Activated T-helper 2 cell treated with anti-CD3 and anti-CD28 coated beads, Interferon-gamma antibody, Interleukin-2, Interleukin-4, amounts not matched to agents 10 μg/mL and 5 μg/mL and 100 μg/mL, durations not matched to agents 14 hours and 24 hours and 36 hours (primary cell): ENCODE measurements at regions not wholly inside any gene's neighbourhood (a gene's known extent, or its start where the extent isn't known, plus 50 kb on each side); places are given as distances from the start of the nearest gene placed in this dataset.

Source experiments
- DNase-seq: peaks from one replicate; pipeline ENCODE4 v3.0.0; 2021; ENCODE audit warnings: low spot score
- H3K27ac Mint-ChIP-seq: one replicate; pipeline ENCODE4 v1.8.0; 2021; ENCODE audit warnings: mixed read lengths
- H3K27me3 Mint-ChIP-seq: one replicate; pipeline ENCODE4 v1.8.0; 2021; ENCODE audit warnings: low read depth, mixed read lengths
- H3K36me3 Mint-ChIP-seq: one replicate; pipeline ENCODE4 v1.8.0; 2021; ENCODE audit warnings: low read depth, mixed read lengths
- H3K4me1 Mint-ChIP-seq: one replicate; pipeline ENCODE4 v1.8.0; 2021; ENCODE audit warnings: low read depth, mixed read lengths
- H3K4me3 Mint-ChIP-seq: one replicate; pipeline ENCODE4 v1.8.0; 2021; ENCODE audit warnings: low read depth, mild to moderate bottlenecking, moderate library complexity, mixed read lengths
- H3K9me3 Mint-ChIP-seq: one replicate; pipeline ENCODE4 v1.8.0; 2021; ENCODE audit warnings: mixed read lengths
- intact Hi-C: fragments of 100-400 bp; cut with micrococcal nuclease; formaldehyde crosslinking; loops from one replicate; pipeline ENCODE4 v1.15.1; 2023

GRCh38 chr6:33860706-33861474 is 57.1 kb upstream of the MLN start:
- Mint-ChIP-seq H3K4me3 (no peak overlapping the region), H3K4me1 (peaks cover 44% of the 10 kb centered on the region)

GRCh38 chr6:33860006-33860405 is 56.2 kb upstream of the MLN start:
- Mint-ChIP-seq H3K9me3 (peaks cover 5% of the 10 kb centered on the region), H3K27ac (no peak overlapping the region), H3K36me3 (no peaks in the 10 kb centered on the region), H3K27me3 (peaks cover 27% of the 10 kb centered on the region), H3K4me1 (peaks cover 44% of the 10 kb centered on the region), H3K4me3 (no peak overlapping the region)
- DNase-seq, result no peak
- intact Hi-C loops, result no loop called here

More at GRCh38 chr6:33860706-33861474, 57.1 kb upstream of the MLN start:
- no peaks in the 10 kb centered on the region for H3K36me3 Mint-ChIP-seq
- H3K27me3 Mint-ChIP-seq, result peaks cover 27% of the 10 kb centered on the region
- H3K9me3 Mint-ChIP-seq, result peaks cover 10% of the 10 kb centered on the region
- DNase-seq, result peak; percentile 36
- intact Hi-C loops, result no loop called here
- H3K27ac Mint-ChIP-seq, result no peak overlapping the region

DNA sequence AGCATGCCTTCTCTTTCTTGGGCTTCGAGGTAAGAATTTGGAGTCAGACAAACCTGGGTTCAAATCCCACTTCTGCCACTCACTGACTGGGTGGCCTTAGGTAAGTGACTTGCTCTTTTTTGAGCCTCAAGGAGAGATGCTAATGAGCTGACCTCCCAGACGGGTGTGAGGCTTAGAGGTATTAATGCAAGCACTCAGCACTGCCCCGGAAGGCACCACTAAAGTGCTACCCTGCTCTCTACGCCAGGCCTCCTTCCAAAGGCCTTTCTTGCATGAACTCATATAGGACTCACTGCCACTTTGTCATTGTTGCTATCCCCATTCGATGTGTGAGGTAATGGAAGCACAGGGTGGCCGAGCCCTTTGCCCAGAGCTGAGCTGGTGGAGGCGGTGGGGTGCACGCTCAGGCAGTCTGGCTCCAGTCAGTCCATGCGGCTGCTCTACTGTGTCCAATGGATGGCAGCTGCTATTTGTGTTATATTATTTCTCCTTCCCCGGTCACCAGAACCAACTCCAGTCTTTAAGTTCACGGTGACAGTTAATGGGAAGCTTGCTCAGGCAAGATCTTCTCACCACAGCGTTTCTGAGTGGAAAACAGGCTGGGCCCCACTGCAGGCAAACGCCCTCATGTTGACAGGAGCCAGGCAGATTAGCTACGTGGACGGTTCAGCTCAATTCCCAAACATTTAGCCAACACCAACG is 55.2 kb upstream of the MLN start:
- Mint-ChIP-seq H3K4me3 (no peak overlapping the region), H3K9me3 (peaks cover 2% of the 10 kb centered on the region), H3K36me3 (no peaks in the 10 kb centered on the region), H3K27ac (no peak overlapping the region), H3K27me3 (peaks cover 33% of the 10 kb centered on the region), H3K4me1 (peaks cover 42% of the 10 kb centered on the region)
- DNase-seq, result no peak
- intact Hi-C loops, result no loop called here

GRCh38 chr6:33857932-33858475 is 54.2 kb upstream of the MLN start:
- peaks cover 35% of the 10 kb centered on the region for H3K27me3 Mint-ChIP-seq
- no peak overlapping the region for H3K27ac Mint-ChIP-seq
- H3K36me3 Mint-ChIP-seq, result no peaks in the 10 kb centered on the region
- no peaks in the 10 kb centered on the region for H3K9me3 Mint-ChIP-seq
- intact Hi-C loops, result no loop called here
- H3K4me3 Mint-ChIP-seq, result no peak overlapping the region
- no peak for DNase-seq
- peaks cover 39% of the 10 kb centered on the region for H3K4me1 Mint-ChIP-seq

DNA sequence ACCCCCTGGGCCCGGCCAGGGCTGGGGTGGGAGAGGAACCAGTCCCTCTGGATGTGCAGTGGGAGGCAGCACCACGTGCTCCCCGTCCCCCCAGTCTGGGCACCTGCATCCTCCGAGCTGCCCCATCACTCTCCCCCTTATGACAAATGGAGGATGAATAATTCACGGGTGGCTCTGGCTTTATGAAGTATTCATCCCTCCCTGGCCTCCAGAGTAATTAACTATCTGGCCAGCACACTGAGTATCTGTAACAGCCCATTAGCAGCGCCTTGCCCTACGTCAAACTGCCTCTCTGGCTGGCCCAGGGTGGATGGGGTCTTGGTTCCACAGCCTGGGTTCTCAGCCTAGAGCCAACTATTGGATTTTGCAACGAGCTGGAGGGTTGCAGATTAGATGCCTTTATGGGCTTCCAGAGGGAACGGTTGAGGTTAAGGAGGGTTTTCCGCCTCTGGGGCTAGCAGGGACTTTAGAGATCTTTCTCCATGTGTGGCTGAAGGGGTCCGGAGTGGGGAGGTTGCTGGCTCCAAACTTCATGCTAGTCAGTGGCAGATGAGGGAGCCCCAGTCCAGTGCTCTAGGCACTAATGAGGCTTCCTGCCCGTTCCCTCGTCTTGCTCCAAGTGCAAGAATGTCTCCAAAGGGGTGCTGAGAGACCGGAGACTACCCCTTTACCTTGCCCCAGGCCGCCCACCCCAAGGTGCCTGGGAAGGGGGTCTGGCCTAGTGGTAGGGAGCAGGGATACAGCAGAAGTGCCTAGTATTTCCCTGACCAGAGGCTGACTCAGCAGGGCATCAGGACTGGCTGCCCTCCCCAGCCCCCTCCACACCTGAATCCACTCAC is 53.5 kb upstream of the MLN start:
- H3K27ac Mint-ChIP-seq, result no peak overlapping the region
- intact Hi-C loops, result no loop called here
- no peak for DNase-seq
- peaks cover 33% of the 10 kb centered on the region for H3K27me3 Mint-ChIP-seq
- no peaks in the 10 kb centered on the region for H3K36me3 Mint-ChIP-seq
- no peak overlapping the region for H3K4me3 Mint-ChIP-seq
- H3K9me3 Mint-ChIP-seq, result no peaks in the 10 kb centered on the region
- peaks cover 39% of the 10 kb centered on the region for H3K4me1 Mint-ChIP-seq

DNA sequence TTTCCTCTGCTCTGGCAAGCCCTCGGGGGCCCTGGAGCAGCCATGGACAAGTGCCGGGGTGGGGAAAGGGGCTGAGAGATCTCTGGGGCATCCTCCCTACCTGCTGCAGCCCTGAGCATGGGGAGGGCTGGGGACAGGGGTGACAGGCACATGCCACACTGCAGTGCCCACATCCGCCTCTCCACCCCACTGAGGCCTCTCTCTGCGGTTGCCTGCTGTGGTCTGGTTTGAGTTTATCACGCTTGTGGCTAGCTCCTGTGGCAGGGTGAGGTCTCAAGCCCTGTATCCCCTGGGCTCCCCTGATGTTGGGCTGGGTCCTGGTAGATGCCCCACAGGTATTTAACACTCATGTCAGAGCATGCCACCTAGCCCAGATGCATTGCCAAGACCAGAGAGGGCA is 52.9 kb upstream of the MLN start:
- no peak overlapping the region for H3K4me3 Mint-ChIP-seq

GRCh38 chr6:33856031-33856590 is 52.3 kb upstream of the MLN start:
- Mint-ChIP-seq H3K27me3 (peaks cover 33% of the 10 kb centered on the region), H3K27ac (no peak overlapping the region), H3K36me3 (no peaks in the 10 kb centered on the region), H3K4me1 (peaks cover 27% of the 10 kb centered on the region), H3K9me3 (no peaks in the 10 kb centered on the region), H3K4me3 (no peak overlapping the region)
- intact Hi-C loops, result loop anchor here (1.0 kb wide), 1 partner anchor 48 kb away; no protein-coding TSS in a partner anchor
- no peak for DNase-seq

More for the DNA sequence above, 52.9 kb upstream of the MLN start:
- DNase-seq, result peak; percentile 73
- no peak overlapping the region for H3K27ac Mint-ChIP-seq
- no peaks in the 10 kb centered on the region for H3K9me3 Mint-ChIP-seq
- intact Hi-C loops, result loop anchor here (1.0 kb wide), 1 partner anchor 48 kb away; no protein-coding TSS in a partner anchor
- H3K36me3 Mint-ChIP-seq, result no peaks in the 10 kb centered on the region
- H3K27me3 Mint-ChIP-seq, result peaks cover 31% of the 10 kb centered on the region
- peaks cover 33% of the 10 kb centered on the region for H3K4me1 Mint-ChIP-seq

- Mint-ChIP-seq H3K27ac (no peak overlapping the region), H3K4me3 (no peak overlapping the region), H3K9me3 (no peaks in the 10 kb centered on the region), H3K4me1 (peaks cover 21% of the 10 kb centered on the region), H3K36me3 (no peaks in the 10 kb centered on the region), H3K27me3 (peaks cover 41% of the 10 kb centered on the region)
- intact Hi-C loops, result loop anchor here (5.0 kb wide), 1 partner anchor 173 kb away; no protein-coding TSS in a partner anchor
- DNase-seq, result no peak
Observed at GRCh38 chr6:33854572-33855030, 50.8 kb upstream of the MLN start.

DNA sequence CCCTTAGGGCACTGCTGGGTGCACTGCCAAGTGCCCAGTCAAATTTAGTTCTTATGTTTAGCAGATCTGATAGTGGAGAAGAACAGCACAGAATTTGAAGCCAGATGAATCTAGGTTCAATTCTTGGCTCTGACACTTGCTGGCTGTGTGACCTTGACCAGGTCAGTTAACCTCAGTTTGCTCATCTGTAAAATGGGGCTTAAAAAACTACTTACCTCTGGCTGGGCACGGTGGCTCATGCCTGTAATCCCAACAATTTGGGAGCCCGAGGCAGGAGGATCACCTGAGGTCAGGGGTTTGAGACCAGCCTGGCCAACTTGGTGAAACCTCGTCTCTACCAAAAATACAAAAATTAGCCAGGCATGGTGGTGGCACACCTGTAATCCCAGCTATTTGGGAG is 49.9 kb upstream of the MLN start:
- peaks cover 39% of the 10 kb centered on the region for H3K27me3 Mint-ChIP-seq
- no peak overlapping the region for H3K27ac Mint-ChIP-seq
- no peaks in the 10 kb centered on the region for H3K9me3 Mint-ChIP-seq
- H3K4me3 Mint-ChIP-seq, result no peak overlapping the region
- H3K36me3 Mint-ChIP-seq, result no peaks in the 10 kb centered on the region
- peaks cover 19% of the 10 kb centered on the region for H3K4me1 Mint-ChIP-seq
- intact Hi-C loops, result loop anchor here (5.0 kb wide), 1 partner anchor 174 kb away; no protein-coding TSS in a partner anchor
- no peak for DNase-seq
